Stimulated activated CD8-positive, alpha-beta memory T cell treated with anti-CD3 and anti-CD28 coated beads, Interleukin-15, amount 100 ng/mL, for 24 hours (primary cell): ENCODE measurements at regions not wholly inside any gene's neighbourhood (a gene's known extent, or its start where the extent isn't known, plus 50 kb on each side); places are given as distances from the start of the nearest gene placed in this dataset.
"Not testable (repeated sequence)": the region's sequence is repeated elsewhere in the genome, so short reads cannot be mapped to it uniquely, and the experiment has no call there.

ENCODE experiments used
- DNase-seq: peaks from one replicate; pipeline ENCODE4 v3.0.0-alpha.2; 2020; ENCODE audit warnings: low read depth

DNA sequence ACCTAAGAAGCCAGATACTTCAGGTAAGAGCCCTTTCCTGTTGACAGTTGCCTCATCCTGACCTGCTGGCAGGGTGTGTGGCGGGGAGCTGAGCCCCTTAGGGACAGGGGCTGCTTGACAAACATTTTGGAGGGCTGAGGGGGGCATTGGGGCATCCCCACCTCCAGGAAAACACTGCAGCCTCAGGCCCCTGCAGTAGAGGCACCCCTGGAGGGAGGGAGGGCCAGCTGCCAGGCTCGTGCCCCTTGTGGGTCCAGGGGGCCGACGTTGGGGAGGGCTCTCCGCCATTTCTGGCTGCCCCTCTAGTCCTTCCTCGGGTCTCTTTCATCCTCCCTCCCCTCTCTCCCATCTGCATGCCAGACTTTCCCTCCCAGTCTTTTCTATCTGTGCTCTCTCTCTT, 177.3 kb downstream of the RPS24 start:
- DNase-seq, result no peak

DNA sequence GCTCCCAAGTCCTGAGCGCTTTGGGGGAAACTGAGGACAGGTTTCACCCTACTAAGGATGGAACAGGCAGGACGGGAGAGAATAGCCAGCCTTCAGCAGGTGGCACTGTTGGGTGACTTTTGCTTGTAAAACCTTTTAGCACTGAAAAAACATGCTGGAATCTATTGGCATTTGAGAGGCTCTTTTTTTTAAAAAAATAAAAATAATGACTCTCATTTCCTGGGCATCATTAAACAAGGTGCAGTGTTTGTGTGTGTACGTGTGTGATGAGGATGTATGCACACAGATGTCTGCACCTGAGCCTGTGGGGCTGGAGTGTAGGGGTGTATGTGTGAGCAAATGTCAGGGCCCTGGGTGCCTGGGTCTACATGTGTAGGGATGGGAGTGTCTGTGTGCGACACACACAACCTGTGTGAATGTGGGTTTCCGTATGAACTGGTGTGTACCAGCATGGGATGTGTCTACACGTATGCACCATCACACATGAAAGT, 177.9 kb downstream of the RPS24 start:
- DNase-seq, result no peak

DNA sequence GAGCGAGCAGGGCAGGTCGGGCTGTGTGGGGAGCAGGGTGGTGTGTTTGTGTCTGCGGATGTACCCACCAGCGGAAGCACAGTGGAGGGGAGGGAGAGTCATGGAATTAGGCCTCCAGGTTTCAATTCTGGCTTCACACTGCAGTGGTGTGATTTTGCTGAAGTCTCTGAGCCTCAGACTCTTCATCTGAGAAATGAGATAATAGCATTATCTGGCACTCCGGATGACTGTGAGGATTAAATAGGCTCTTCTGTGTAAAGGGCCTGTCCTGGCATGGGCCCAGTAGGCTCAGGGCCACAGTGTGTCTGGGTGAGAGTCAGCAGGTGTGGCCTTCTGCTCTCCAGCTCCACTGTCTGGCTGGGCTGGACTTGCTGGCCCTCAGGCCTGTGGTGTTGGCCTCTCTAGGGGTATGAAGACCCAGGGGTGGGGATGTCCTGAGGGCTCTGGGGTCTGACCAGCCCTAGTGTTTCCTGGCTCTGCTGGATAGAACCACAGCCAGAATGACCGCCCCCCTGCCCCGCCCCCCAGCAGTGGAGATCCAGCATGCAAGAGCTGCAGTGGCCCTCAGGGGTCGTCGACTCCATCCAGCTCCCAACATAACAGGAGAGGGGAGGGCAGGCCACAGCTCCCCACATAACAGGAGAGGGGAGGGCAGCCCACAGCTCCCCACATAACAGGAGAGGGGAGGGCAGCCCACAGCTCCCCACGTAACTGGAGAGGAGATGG, 178.6 kb downstream of the RPS24 start:
- DNase-seq, result no peak

DNA sequence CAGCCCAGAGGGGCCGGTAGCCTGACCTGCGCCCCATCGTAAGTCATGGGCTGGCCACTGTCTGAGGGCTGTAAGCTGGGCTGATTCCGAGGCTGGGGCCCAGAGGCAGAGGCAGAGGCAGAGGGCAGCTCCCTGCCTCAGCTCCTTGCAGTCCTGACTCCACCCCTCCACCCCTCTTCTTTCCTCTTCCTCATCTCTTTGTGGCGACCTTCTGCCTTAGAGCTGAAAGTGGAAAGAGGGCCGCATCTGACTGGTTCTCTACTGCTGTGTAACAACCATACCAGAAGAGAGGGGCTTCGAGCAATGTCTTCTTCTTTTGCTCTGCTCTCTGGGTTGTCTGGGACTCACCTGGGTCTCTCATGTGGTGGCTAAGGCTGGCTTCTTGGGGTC, 179.1 kb downstream of the RPS24 start:
- DNase-seq, result no peak

DNA sequence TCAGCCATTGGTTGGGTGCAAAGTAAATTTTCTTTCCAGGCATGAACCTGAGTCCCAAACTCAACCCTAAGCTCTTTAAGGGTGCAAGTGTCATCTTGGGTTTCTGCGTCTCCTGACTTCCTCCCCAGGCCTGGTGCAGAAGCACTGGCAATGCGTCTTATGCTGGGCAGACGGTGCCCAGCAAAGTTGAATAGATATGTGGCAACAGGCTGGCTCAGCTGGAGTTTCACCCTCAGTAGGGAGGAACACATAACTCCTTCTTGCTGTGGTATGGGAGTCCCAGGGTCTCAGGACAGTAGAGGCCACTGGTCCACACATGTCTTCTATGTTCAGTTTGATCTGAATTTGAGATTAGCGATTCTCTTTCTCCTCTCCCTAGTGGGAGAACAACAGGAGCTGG, 181.3 kb downstream of the RPS24 start:
- DNase-seq, result no peak

DNA sequence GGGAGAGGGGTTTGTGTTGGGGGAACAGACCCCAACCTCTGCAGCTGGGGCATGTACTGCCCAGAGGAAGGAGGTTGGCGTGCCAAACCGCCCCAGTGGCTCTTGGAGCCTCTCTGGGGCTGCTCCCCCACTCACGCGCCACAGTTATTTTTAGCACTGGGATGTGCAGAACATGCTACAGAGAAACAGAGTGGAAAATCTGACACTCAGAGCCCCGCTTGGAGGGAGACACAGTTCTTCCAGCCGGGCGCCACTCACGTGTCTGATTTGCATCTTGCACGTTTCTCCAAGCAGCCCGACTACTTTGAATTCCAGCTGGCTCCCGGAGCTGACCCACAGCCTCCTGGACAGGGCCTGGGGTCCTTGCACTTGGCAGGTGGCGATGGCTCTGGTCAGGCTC, 182.0 kb downstream of the RPS24 start:
- DNase-seq, result no peak

DNA sequence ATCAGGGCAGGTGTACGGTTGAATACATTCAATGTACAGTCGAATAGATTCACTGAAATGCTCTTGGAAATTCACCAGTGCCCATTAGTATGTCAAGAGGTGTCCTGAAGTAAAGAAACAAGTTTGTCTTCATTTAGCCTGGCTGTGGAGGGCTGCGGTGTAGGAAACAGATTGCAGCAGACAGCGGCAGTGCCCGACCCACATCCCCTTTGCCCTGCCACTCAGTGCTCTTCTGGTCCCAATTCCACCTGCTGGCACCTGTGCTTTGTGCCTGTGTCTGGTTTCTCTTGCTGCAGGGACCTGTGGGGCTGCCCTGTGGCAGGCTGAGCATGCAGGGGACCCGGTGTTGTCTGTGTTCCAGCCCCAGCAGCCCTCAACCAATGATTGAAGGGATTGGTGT, 183.7 kb downstream of the RPS24 start:
- no peak for DNase-seq

DNA sequence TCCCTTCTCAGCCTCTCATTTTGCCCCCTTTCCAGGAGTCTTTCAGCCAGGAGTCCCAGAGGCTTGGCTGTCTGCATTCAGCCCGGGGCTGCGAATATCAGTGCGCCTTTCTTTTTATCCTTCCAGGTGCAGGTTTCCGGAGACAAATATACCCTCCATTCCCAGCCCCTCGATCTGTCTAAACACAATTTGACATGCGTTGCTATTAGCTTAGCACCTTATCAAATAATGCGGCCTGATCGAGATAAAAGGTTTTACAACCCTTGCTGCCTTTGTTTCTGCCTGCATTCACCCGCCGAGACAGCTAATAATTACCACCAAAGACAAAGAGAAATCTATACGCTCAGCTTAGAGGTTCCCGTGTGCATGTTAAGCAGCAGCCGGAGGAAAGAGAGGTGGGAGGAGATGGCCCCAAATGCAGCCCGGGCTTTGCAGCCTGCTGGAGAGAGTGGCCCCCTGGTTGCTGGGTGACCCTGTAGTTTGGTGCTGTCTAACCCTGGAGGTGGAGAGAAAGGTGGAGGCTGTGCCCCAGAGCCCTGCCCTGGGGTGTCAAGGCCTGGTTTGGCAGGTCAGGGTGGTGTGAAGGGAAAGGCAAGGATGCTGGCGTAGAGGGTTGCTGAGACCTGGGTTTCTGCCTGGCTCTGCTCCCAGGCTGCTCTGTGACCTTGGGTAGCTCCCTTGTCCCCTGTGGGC, 185.3 kb downstream of the RPS24 start:
- DNase-seq, result no peak

DNA sequence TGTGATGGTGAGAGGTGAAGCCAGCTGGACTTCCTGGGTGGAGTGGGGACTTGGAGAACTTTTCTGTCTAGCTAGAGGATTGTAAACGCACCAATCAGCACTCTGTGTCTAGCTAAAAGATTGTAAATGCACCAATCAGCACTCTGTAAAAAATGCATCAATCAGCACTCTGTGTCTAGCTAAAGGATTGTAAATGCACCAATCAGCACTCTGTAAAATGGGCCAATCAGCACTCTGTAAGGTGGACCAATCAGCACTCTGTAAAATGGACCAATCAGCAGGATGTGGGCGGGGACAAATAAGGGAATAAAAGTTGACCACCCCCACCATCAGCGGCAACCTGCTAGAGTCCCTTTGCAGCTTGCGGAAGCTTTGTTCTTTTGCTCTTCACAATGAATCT, 185.9 kb downstream of the RPS24 start:
- DNase-seq, result not testable (repeated sequence)

DNA sequence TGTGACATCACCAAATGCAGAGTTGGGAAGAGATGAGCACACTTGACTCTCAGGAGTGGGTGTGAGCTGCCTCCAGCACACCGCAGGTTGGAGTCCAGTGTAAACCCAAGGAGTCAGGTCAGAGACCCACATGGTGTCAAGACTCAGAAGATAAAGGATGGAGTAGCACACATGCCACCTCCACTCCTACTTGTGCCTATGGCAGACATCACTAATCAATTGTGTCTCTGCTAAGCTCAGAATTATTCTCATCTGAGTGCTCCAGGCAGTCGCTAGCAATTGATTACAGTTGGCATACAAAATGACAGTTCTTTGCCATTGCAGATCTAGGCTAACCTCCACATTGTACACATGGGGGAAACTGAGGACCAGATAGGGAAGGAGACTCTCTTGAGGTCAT, 187.1 kb downstream of the RPS24 start:
- DNase-seq, result no peak

DNA sequence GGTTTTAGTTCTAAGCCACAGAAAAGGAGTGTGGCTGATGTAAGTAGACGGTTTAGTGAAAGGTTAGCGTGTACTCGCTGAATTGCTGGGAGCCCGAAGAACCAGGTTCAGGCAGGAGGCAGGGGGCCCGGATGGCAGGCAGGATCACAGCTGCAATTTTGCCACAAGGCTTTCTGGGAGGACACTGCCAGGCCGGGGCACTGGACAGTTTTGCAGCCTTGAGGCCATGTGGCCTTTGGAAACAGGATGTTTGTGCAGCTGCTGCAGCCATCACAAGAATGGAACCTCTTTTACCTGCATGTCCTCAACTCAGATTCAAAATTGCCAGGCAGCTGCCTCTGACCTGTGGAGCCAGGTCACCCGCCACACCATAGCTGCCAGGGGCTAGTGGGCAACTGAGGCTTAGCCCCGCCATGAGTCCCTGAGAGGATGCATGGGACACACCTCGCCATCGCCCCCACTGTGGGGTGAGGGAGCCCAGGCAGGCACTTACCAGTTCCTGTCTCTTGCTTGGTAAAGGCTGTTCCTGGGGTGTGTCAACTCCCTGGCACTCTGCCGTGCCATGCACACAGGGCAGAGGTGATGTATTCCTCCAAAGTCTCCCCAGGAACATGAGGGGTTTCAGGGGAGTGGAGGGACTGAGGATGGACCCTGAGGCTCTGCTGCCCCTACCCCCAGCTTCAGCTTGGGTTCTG, 188.6 kb downstream of the RPS24 start:
- no peak for DNase-seq

DNA sequence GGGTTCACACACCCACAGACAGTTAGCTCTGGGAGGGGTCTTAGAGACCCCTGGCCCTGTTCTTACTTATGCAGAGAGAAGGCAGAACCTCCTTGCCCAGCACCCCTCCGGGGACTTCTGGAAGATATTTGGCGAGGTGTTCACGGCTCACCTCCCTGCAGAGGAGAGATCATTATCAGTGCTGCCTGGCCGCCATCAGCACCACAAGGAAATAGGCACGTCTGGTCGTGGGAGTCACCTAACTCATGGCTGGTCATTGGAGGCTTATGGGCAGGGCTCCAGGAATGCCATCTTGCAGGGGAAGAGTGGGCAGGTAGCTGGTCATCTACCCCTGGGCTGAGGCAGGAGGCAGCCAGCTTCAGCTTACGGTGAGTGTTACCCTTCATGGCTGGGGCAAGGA, 189.4 kb downstream of the RPS24 start:
- DNase-seq, result no peak

DNA sequence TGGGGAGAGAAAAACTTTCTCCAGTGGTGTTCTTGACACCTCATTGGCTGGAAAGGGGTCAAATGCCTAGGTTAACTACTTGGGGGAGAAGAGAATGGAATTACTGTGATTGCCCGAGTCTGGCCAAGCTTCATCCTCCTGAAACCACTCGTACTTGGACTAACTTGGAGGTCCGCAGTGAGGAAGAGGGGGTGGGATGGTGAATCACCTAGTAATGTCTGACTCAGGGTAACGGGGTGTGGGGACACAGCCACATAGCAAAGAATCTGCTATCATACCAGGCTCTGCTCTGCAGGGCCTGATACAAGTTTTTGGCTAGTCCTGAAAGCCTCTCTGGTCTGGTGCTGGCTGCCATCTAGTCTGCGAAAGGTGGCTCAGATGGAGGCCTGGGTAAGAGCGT, 190.9 kb downstream of the RPS24 start:
- no peak for DNase-seq

DNA sequence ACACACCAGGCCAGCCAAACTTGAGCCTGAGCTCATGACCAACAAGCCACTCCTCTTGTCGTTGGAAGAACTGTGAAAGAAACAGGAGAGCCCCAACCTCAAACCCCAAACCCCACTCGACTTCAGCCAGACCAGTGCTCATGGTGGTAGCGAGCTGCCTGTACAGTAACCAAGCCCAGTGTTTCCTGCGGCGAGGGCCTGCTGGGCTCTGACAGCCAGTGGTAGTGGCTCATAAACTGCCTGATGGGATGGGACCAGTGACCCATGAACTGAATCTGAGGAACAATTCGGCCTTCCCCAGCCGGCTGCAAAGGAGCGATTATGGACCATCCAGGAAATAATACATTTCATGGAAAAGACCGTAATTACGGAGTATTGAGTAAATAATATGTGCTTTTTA, 191.9 kb downstream of the RPS24 start:
- no peak for DNase-seq

DNA sequence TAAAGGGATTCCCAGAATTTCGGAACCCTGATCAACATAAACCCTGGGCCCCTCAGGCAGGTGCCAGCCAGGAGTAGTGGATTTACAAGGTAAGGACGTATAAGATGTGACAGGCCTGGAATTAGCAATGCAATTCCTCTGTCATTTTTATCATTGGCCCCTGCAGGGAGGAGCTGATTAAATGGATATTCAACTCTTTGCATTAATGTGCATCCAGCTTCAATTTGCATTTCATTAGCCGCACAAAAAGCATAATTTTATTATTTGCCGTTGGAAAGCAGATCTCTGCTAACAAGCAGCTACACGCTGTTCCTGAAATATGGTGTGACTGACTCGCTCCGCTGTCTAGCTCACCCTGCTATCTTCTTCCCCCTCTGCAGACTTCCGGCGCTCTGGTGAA, 195.8 kb downstream of the RPS24 start:
- DNase-seq, result no peak

DNA sequence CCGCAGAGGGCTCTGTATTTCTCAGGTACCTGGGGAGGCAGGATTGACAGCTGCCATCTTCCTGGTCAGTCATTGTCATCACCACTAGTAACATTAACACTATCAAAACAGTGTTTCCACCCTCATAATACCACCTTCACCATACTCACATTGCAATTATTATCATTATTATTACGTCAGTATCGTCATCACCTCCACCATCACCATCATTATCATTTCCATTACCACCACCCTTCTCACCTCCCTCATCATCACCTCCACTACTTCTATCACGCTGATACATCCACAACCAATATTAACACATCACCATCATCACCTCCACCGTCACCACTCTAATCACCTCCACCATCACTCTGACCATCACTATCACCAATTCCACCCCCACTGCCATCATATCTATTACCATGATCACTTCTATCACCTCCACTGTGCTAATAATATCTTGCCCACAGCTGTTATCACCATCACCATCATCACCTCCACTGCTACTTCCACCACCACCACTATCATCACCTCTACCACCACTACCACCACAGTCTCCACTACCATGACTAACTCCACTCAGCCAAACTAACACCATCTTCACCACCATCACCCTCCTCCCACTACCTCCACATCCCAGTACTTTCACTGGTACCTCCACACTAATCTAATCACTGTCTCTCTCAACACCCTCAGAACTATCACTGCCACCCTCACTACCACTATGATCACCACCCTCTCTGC, 196.4 kb downstream of the RPS24 start:
- no peak for DNase-seq

DNA sequence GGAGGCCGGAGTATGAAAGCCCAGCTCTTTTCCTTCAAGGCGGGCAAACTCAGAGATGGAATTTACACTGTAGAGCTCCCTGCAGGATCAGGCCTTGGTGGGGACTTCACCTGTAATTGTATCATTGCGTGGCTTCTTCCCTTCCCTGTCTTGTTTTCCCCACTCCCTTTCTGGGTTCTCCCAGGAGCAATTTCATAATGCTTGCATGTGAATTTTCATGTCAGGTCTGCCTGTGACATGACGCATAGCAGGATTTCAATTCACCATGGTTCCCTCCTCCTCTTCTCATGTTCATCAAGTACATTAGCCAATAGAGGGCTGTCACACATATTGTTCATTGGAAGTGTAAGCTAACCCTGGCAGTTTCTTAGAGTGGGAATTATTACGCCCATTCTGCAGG, 197.7 kb downstream of the RPS24 start:
- DNase-seq, result no peak

DNA sequence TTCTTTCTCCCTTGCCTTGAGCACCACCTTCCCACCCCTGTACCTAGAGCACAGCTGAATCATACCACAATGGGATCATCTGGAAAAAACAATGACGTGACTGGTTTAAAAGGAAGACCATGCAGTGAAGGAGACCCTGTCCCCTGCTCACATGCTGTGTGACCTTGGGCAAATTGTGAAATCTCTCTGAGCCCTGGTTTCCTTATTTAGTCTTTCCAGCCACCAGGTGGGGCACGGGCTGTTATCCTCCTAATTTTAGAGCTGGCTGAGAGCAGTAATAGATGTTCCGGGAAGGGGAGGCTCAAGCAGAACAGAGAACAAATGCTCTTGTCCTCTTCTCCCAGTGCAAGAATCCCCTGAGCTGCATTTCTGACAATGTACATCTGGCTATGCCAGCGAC, 198.3 kb downstream of the RPS24 start:
- DNase-seq, result no peak

DNA sequence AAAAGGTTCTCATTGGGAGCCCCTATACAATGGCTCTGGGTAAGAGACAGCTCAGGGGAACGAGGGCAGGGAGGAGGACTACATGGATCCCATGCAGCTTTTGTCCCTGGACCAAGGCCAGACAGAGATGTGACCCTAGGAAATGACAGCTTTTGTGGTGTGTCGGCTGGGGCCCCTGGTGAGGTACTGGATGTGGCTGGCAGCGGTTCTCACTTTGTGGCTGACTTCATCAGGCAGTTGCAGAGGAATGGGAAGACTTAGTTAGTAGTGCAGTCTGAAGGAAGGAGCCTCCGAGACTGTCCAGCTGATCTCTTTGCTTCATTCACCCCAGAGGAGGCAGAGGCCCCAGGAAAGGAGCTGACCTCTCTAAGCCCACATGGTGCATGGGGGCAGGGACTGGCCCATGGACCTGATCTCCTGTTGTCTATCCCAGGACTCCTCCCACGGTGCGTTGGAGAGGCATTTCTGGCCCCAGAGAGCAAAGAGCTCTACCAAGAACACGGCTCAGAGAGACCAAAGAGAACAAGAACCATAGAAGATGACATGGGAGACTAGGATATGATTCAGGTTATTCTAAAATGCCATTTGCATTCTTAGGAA, 202.9 kb downstream of the RPS24 start:
- DNase-seq, result no peak

DNA sequence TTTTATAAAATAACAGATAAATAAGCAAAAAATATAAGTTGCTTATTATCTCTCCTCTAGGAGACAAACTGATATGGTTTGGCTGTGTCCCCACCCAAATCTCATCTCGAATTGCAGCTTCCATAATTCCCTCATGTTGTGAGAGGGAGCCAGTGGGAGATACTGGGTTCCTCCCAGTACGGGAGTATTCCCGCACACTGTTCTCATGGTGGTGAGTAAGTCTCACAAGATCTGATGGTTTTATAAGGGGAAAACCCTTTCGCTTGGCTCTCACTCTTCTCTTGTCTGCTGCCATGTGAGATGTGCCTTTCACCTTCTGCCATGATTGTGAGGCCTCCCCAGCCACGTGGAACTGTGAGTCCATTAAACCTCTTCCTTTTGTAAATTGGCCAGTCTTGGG, 204.3 kb downstream of the RPS24 start:
- not testable (repeated sequence) for DNase-seq

DNA sequence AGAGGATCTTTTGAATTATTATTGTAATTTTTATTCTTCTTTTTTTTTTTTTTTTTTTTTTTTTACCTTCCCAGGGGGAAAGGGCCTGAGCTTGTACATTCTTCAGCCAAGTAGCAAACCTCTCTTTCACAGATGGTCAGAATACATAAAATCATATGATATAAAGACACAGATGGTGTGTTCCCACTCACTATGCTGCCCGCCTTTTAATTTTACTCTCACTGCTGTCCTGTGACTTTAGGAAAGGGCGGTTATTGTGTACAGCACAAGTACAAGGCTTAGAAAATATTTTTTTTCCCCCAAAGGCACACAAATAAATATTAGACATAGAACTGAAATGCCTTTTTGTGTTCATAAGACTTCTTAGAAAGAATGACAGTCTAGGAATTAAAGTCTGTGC, 213.6 kb downstream of the RPS24 start:
- DNase-seq, result no peak

DNA sequence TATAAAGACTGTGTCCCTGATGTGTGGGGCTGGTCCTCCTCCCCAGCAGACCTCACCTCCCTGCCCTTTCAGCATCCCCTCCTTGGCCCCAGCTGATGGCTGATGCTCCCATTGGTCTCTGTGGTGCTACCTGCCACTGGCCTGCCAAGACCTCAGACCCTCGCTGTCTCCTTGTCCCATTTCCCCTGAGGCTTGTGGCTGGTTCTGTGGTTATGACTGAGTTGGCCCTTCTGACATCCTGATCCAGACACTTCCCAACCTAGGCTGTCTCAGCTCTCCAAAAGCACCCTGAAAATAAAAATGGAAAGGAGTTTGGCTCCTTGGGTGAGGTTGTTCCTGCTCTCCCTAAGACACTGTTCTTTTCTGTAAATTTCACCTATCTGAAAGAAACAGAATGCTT, 214.2 kb downstream of the RPS24 start:
- no peak for DNase-seq
